Karpas-422 (cell line): ENCODE measurements at regions not wholly inside any gene's neighbourhood (a gene's known extent, or its start where the extent isn't known, plus 50 kb on each side); places are given as distances from the start of the nearest gene placed in this dataset.
"Not testable (repeated sequence)": the region's sequence is repeated elsewhere in the genome, so short reads cannot be mapped to it uniquely, and the experiment has no call there.

Experiments used
- DNase-seq: peaks from one replicate; pipeline ENCODE4 v3.0.0-alpha.2; 2015
- H2AFZ ChIP-seq: fragments of 200-600 bp; sonication (generic); 2 replicates; pipeline ENCODE4 v1.6.1; 2014; ENCODE audit warnings: antibody characterized with exemption, low read length, mixed read lengths
- H3K27ac ChIP-seq: fragments of 200-600 bp; sonication (generic); 2 replicates; pipeline ENCODE4 v1.5.1; 2014; ENCODE audit warnings: mild to moderate bottlenecking, low read length, moderate library complexity
- H3K27me3 ChIP-seq: fragments of 200-600 bp; sonication (generic); 2 replicates; pipeline ENCODE4 v1.6.1; 2014; ENCODE audit warnings: low read length, mixed read lengths
- H3K36me3 ChIP-seq: fragments of 200-600 bp; sonication (generic); 2 replicates; pipeline ENCODE4 v1.6.1; 2014; ENCODE audit warnings: low read length, mixed read lengths; ENCODE audit not compliant: insufficient read depth
- H3K4me1 ChIP-seq: fragments of 200-600 bp; sonication (generic); 2 replicates; pipeline ENCODE4 v1.6.1; 2014; ENCODE audit warnings: mild to moderate bottlenecking, low read length, mixed read lengths
- H3K4me2 ChIP-seq: fragments of 200-600 bp; sonication (generic); 2 replicates; pipeline ENCODE4 v1.6.1; 2014; ENCODE audit warnings: low read length, low read depth, mild to moderate bottlenecking; ENCODE audit not compliant: poor library complexity, severe bottlenecking
- H3K4me3 ChIP-seq: fragments of 200-600 bp; sonication (generic); 2 replicates; pipeline ENCODE4 v1.5.1; 2014; ENCODE audit warnings: mild to moderate bottlenecking, antibody characterized with exemption, low read length, mixed read lengths
- H3K79me2 ChIP-seq: fragments of 200-600 bp; sonication (generic); 2 replicates; pipeline ENCODE4 v1.6.1; 2014; ENCODE audit warnings: mild to moderate bottlenecking, low read length, mixed read lengths
- H3K9ac ChIP-seq: fragments of 200-600 bp; sonication (generic); 2 replicates; pipeline ENCODE4 v1.6.0; 2014; ENCODE audit warnings: low read length
- H3K9me2 ChIP-seq: fragments of 200-600 bp; sonication (generic), shearing (Covaris generic); replicated peaks from 2 replicates; pipeline ENCODE4 v1.6.0; 2014; ENCODE audit warnings: mild to moderate bottlenecking, low read length, moderate library complexity; ENCODE audit not compliant: insufficient read depth
- H3K9me3 ChIP-seq: fragments of 300-700, 200-600 bp; sonication (generic); 2 replicates; pipeline ENCODE4 v1.6.1; 2014; ENCODE audit warnings: low read length, mixed read lengths
- H4K20me1 ChIP-seq: fragments of 200-600 bp; sonication (generic); 2 replicates; pipeline ENCODE4 v1.6.1; 2014; ENCODE audit warnings: mild to moderate bottlenecking, antibody characterized with exemption, low read length, low read depth; ENCODE audit not compliant: insufficient read depth

- Histone ChIP-seq H3K4me1 (peaks cover 3% of the 10 kb centered on the region), H3K36me3 (no peaks in the 10 kb centered on the region), H3K79me2 (no peaks in the 10 kb centered on the region), H3K4me3 (no peak overlapping the region), H2AFZ (no peak overlapping the region), H3K4me2 (no peak overlapping the region), H4K20me1 (no peaks in the 10 kb centered on the region), H3K27ac (no peak overlapping the region), H3K27me3 (no peaks in the 10 kb centered on the region), H3K9me3 (no peaks in the 10 kb centered on the region), H3K9me2 (no peaks in the 10 kb centered on the region), H3K9ac (no peak overlapping the region)
- DNase-seq = no peak
Measured at GRCh38 chr2:145374165-145374564, 854.2 kb upstream of the ZEB2 start.

- H3K4me3 ChIP-seq, H3K79me2 ChIP-seq, H3K9me2 ChIP-seq, H2AFZ ChIP-seq, H3K36me3 ChIP-seq, H4K20me1 ChIP-seq, H3K27me3 ChIP-seq, H3K27ac ChIP-seq, H3K9me3 ChIP-seq, DNase-seq, H3K4me2 ChIP-seq, H3K4me1 ChIP-seq, H3K9ac ChIP-seq: not testable (repeated sequence)
Measured at GRCh38 chr2:145367334-145367733, 847.4 kb upstream of the ZEB2 start.

- no peak overlapping the region for H3K27ac ChIP-seq
- no peaks in the 10 kb centered on the region for H3K9me3 ChIP-seq
- H3K79me2 ChIP-seq = no peaks in the 10 kb centered on the region
- no peak overlapping the region for H3K4me3 ChIP-seq
- no peak for DNase-seq
- H3K9ac ChIP-seq = no peak overlapping the region
- no peaks in the 10 kb centered on the region for H3K36me3 ChIP-seq
- no peaks in the 10 kb centered on the region for H3K27me3 ChIP-seq
- H2AFZ ChIP-seq = no peak overlapping the region
- H3K4me1 ChIP-seq = no peaks in the 10 kb centered on the region
- no peaks in the 10 kb centered on the region for H3K9me2 ChIP-seq
- H4K20me1 ChIP-seq = no peaks in the 10 kb centered on the region
- H3K4me2 ChIP-seq = no peak overlapping the region
Measured at GRCh38 chr2:145366341-145366740, 846.4 kb upstream of the ZEB2 start.

- H3K4me3 ChIP-seq = no peak overlapping the region
- H3K4me2 ChIP-seq = no peak overlapping the region
- no peak overlapping the region for H3K9ac ChIP-seq
- no peak for DNase-seq
- no peak overlapping the region for H3K27ac ChIP-seq
- no peak overlapping the region for H2AFZ ChIP-seq
- no peaks in the 10 kb centered on the region for H3K36me3 ChIP-seq
- no peaks in the 10 kb centered on the region for H3K4me1 ChIP-seq
- no peaks in the 10 kb centered on the region for H3K79me2 ChIP-seq
- no peaks in the 10 kb centered on the region for H4K20me1 ChIP-seq
- no peaks in the 10 kb centered on the region for H3K27me3 ChIP-seq
- no peaks in the 10 kb centered on the region for H3K9me2 ChIP-seq
- no peaks in the 10 kb centered on the region for H3K9me3 ChIP-seq
Measured at GRCh38 chr2:145360129-145360790, 840.3 kb upstream of the ZEB2 start.

- H3K4me3 ChIP-seq = no peak overlapping the region
- H3K27ac ChIP-seq = no peak overlapping the region
- no peaks in the 10 kb centered on the region for H3K27me3 ChIP-seq
- DNase-seq = no peak
- H4K20me1 ChIP-seq = no peaks in the 10 kb centered on the region
- no peak overlapping the region for H3K9ac ChIP-seq
- H3K9me3 ChIP-seq = no peaks in the 10 kb centered on the region
- no peaks in the 10 kb centered on the region for H3K9me2 ChIP-seq
- H3K79me2 ChIP-seq = no peaks in the 10 kb centered on the region
- H2AFZ ChIP-seq = no peak overlapping the region
- no peaks in the 10 kb centered on the region for H3K4me1 ChIP-seq
- H3K4me2 ChIP-seq = no peak overlapping the region
- H3K36me3 ChIP-seq = no peaks in the 10 kb centered on the region
Measured at GRCh38 chr2:145359561-145359960, 839.6 kb upstream of the ZEB2 start.

- no peaks in the 10 kb centered on the region for H3K9me2 ChIP-seq
- H3K4me2 ChIP-seq = no peak overlapping the region
- no peak for DNase-seq
- no peak overlapping the region for H2AFZ ChIP-seq
- H3K4me1 ChIP-seq = no peaks in the 10 kb centered on the region
- H4K20me1 ChIP-seq = no peaks in the 10 kb centered on the region
- H3K36me3 ChIP-seq = no peaks in the 10 kb centered on the region
- no peak overlapping the region for H3K27ac ChIP-seq
- H3K79me2 ChIP-seq = no peaks in the 10 kb centered on the region
- no peak overlapping the region for H3K4me3 ChIP-seq
- no peaks in the 10 kb centered on the region for H3K9me3 ChIP-seq
- no peak overlapping the region for H3K9ac ChIP-seq
- H3K27me3 ChIP-seq = no peaks in the 10 kb centered on the region
Measured at GRCh38 chr2:145356056-145356455, 836.1 kb upstream of the ZEB2 start.

- Histone ChIP-seq H3K4me2 (no peak overlapping the region), H3K4me3 (no peak overlapping the region), H3K79me2 (no peaks in the 10 kb centered on the region), H3K4me1 (no peaks in the 10 kb centered on the region), H3K36me3 (no peaks in the 10 kb centered on the region), H3K9ac (no peak overlapping the region), H3K9me3 (no peaks in the 10 kb centered on the region), H2AFZ (no peak overlapping the region), H3K9me2 (no peaks in the 10 kb centered on the region), H3K27me3 (no peaks in the 10 kb centered on the region), H3K27ac (no peak overlapping the region), H4K20me1 (no peaks in the 10 kb centered on the region)
- no peak for DNase-seq
Measured at GRCh38 chr2:145352484-145352883, 832.6 kb upstream of the ZEB2 start.

GRCh38 chr2:145351864-145352425, 832.0 kb upstream of the ZEB2 start:
- no peaks in the 10 kb centered on the region for H3K27me3 ChIP-seq
- H3K36me3 ChIP-seq = no peaks in the 10 kb centered on the region
- H3K4me3 ChIP-seq = no peak overlapping the region
- no peak for DNase-seq
- no peaks in the 10 kb centered on the region for H3K79me2 ChIP-seq
- H3K27ac ChIP-seq = no peak overlapping the region
- H3K9me3 ChIP-seq = no peaks in the 10 kb centered on the region
- no peak overlapping the region for H3K4me2 ChIP-seq
- no peaks in the 10 kb centered on the region for H3K9me2 ChIP-seq
- H3K9ac ChIP-seq = no peak overlapping the region
- H3K4me1 ChIP-seq = no peaks in the 10 kb centered on the region
- no peak overlapping the region for H2AFZ ChIP-seq
- H4K20me1 ChIP-seq = no peaks in the 10 kb centered on the region
